HepG2 (cell line): ENCODE measurements at regions not wholly inside any gene's neighbourhood (a gene's known extent, or its start where the extent isn't known, plus 50 kb on each side); places are given as distances from the start of the nearest gene placed in this dataset.

Experiments
- ATAC-seq: fragments of 200-7000 bp; cut with Tn5 transposase; 3 replicates; pipeline ENCODE4 v1.9.1; 2020; ENCODE audit warnings: mild to moderate bottlenecking, moderate library complexity
- BruUV-seq: library from RNA; stranded (reverse); fragments of 400-500 nt; replicated peaks from 2 replicates; lab custom pipeline; 2021; lab: Mats Ljungman, UMichigan
- CTCF ChIA-PET: fragments of 300-600 bp; formaldehyde crosslinking; extraction: SDS; loops from one replicate; lab custom pipeline; 2021; ENCODE audit warnings: low total read pairs, inconsistent platforms, low intra/inter-chr PET ratio; lab: Yijun Ruan, JAX
- POLR2A ChIA-PET: fragments of 350-600 bp; sonication (Branson Sonifier 250); formaldehyde crosslinking; loops from one replicate; lab custom pipeline; 2020; ENCODE audit warnings: antibody characterized with exemption, inconsistent platforms; lab: Yijun Ruan, JAX
- DNase-seq: peaks from one replicate; pipeline ENCODE4 v3.0.0-alpha.2; 2015; ENCODE audit warnings: low spot score
- FAIRE-seq: peaks from 3 replicates; lab custom pipeline; 2011; peaks lifted over from hg19 to GRCh38; lab: Jason Lieb, UNC
- H2AFZ ChIP-seq: one replicate; pipeline ENCODE4 v1.6.1; 2011; ENCODE audit warnings: low read length, inconsistent platforms
- H3K27ac ChIP-seq: fragments of 300-600 bp; 3 replicates; pipeline ENCODE4 v1.8.0; 2011; ENCODE audit warnings: mixed run types, mild to moderate bottlenecking, mixed read lengths, low read length, inconsistent platforms; ENCODE audit not compliant: insufficient read depth; ENCODE audit errors: extremely low read length
- H3K27me3 ChIP-seq, 2 experiments: fragments of 200-600 bp in 1 of 2; 2 replicates in 1 of 2; 3 replicates in 1 of 2; pipeline versions ENCODE4 v1.6.0 to v1.8.0; 2011; ENCODE audit warnings: low read length in 2 of 2, mild to moderate bottlenecking in 2 of 2, moderate library complexity in 2 of 2, inconsistent platforms in 1 of 2; ENCODE audit not compliant: insufficient read depth in 2 of 2, control insufficient read depth in 1 of 2
- H3K36me3 ChIP-seq, 2 experiments: fragments of 200-600 bp in 1 of 2; replicated peaks in 1 of 2; 2 replicates in 1 of 2; 3 replicates in 1 of 2; pipeline versions ENCODE4 v1.5.1 to v1.8.0; 2011; ENCODE audit warnings: low read length in 2 of 2, inconsistent platforms in 1 of 2; ENCODE audit not compliant: insufficient read depth in 2 of 2, control insufficient read depth in 1 of 2
- H3K4me1 ChIP-seq: 2 replicates; pipeline ENCODE4 v1.5.1; 2012; ENCODE audit warnings: low read length, inconsistent platforms; ENCODE audit not compliant: insufficient read depth
- H3K4me2 ChIP-seq: 2 replicates; pipeline ENCODE4 v1.6.0; 2011; ENCODE audit warnings: low read depth, low read length, inconsistent platforms
- H3K4me3 ChIP-seq, 3 experiments: fragments of 200-600 bp in 1 of 3; sonication (generic), shearing (Covaris generic) in 1 of 3; replicated peaks in 1 of 3; 2 replicates each; pipeline ENCODE4 v1.5.1; 2011 to 2016; ENCODE audit warnings: low read length in 3 of 3, inconsistent platforms in 2 of 3, low read depth in 2 of 3, mild to moderate bottlenecking in 2 of 3, control low read depth in 1 of 3, mixed read lengths in 1 of 3; ENCODE audit not compliant: insufficient read depth in 1 of 3
- H3K79me2 ChIP-seq: one replicate; pipeline ENCODE4 v1.6.1; 2011; ENCODE audit warnings: low read length, inconsistent platforms; ENCODE audit not compliant: insufficient read depth
- H3K9ac ChIP-seq: 2 replicates; pipeline ENCODE4 v1.6.0; 2011; ENCODE audit warnings: mild to moderate bottlenecking, low read depth, low read length, inconsistent platforms; ENCODE audit not compliant: insufficient read depth
- H3K9me3 ChIP-seq: 2 replicates; pipeline ENCODE4 v1.5.1; 2012; ENCODE audit warnings: mild to moderate bottlenecking, low read length
- H4K20me1 ChIP-seq: 2 replicates; pipeline ENCODE4 v1.6.0; 2011; ENCODE audit warnings: inconsistent platforms, mild to moderate bottlenecking, low read length, moderate library complexity; ENCODE audit not compliant: insufficient read depth
- CENPBD1 ChIP-seq: sonication (generic); formaldehyde crosslinking; IDR thresholded peaks from 2 replicates; pipeline ENCODE4 v1.8.0; 2022; ENCODE audit warnings: missing genetic modification reagents, low read depth, mild to moderate bottlenecking, borderline replicate concordance
- KAT7 ChIP-seq: IDR thresholded peaks from 2 replicates; pipeline ENCODE4 v1.6.1; 2018; ENCODE audit warnings: borderline replicate concordance, missing compliant biosample characterization
- MZF1 ChIP-seq: sonication (generic); formaldehyde crosslinking; IDR thresholded peaks from 2 replicates; pipeline ENCODE4 v1.8.1; 2023; ENCODE audit warnings: mild to moderate bottlenecking, missing genetic modification reagents, borderline replicate concordance
- NCOA1 ChIP-seq: sonication (generic); formaldehyde crosslinking; IDR thresholded peaks from 2 replicates; pipeline ENCODE4 v1.9.0; 2021; ENCODE audit warnings: missing genetic modification reagents
- NFE2L1 ChIP-seq: sonication (generic); formaldehyde crosslinking; IDR thresholded peaks from 2 replicates; pipeline ENCODE4 v1.4.0; 2020; ENCODE audit warnings: missing genetic modification reagents, mild to moderate bottlenecking, borderline replicate concordance
- SP140L ChIP-seq: sonication (generic); formaldehyde crosslinking; IDR thresholded peaks from 2 replicates; pipeline ENCODE4 v1.4.0; 2020; ENCODE audit warnings: missing genetic modification reagents, borderline replicate concordance
- ZFP90 ChIP-seq: sonication (generic); formaldehyde crosslinking; IDR thresholded peaks from 2 replicates; pipeline ENCODE4 v1.8.0; 2022; ENCODE audit warnings: missing genetic modification reagents, mild to moderate bottlenecking, inconsistent platforms, borderline replicate concordance
- ZNF232 ChIP-seq: sonication (generic); formaldehyde crosslinking; IDR thresholded peaks from 2 replicates; pipeline ENCODE4 v1.4.0; 2020; ENCODE audit warnings: missing genetic modification reagents, borderline replicate concordance
- ZNF251 ChIP-seq: sonication (generic); formaldehyde crosslinking; IDR thresholded peaks from 2 replicates; pipeline ENCODE4 v1.9.0; 2021; ENCODE audit warnings: mild to moderate bottlenecking, missing genetic modification reagents
- ZNF280B ChIP-seq: sonication (generic); formaldehyde crosslinking; IDR thresholded peaks from 2 replicates; pipeline ENCODE4 v1.5.0; 2020; ENCODE audit warnings: missing genetic modification reagents, mild to moderate bottlenecking, borderline replicate concordance
- WGBS: methylation state at CpG from one replicate; pipeline ENCODE4 v1.1.6; 2017; ENCODE audit warnings: low lambda C conversion rate; 5-methylcytosine and 5-hydroxymethylcytosine counted together
- in situ Hi-C: cut with HindIII; loops from 2 replicates; pipeline ENCODE4 v1.10.0; 2017; ENCODE audit warnings: low pct_unique_long_range_greater_than_20kb; ENCODE audit not compliant: extremely low pct_ligation_motif_present
- intact Hi-C: fragments of 100-400 bp; cut with micrococcal nuclease; formaldehyde crosslinking; loops from one replicate; pipeline ENCODE4 v1.10.0; 2022; ENCODE audit not compliant: unreplicated experiment
- TF ChIP-seq, protein P1 (sequence below): sonication (generic); formaldehyde crosslinking; IDR thresholded peaks from 2 replicates; pipeline ENCODE4 v1.4.0; 2020; ENCODE audit warnings: missing genetic modification reagents

DNA sequence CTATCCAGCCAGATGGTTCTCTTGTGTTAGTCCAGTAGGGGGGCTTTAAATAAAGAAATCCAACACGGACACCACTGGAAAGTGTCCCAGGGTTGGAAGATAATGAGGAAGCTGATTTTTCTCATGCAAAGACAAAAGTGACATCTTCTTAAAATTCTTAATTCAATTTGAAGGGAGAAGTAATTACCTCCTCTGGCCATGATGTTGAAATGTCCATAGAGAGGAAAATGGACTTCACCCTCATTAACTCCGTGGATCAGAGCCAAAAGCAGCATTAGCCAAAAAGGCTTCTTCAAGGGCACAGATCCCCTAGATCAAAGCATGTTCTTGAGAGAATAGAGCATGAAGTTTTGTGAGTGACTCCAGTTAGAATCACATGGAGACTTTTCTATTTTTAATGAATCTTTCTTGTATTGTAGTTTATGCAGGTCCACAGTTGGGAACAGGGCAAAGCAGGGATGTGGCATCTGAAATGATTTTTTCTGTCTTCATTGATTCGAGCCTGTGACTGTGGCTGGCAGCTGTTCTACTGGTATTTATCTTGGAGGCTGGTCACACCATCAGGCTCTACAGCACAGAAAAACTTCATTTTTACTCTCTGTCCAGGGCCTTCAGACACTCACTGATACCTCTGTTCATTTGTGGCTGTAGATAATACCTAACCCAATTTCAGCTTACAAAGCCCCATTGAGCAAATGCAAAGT is 1002.5 kb downstream of the AACS start:
- H3K4me2 ChIP-seq = no peak overlapping the region
- DNase-seq = no peak
- H3K9me3 ChIP-seq = peaks cover 24% of the 10 kb centered on the region
- no peak overlapping the region for H2AFZ ChIP-seq
- in situ Hi-C loops (loop anchor here (10.0 kb wide), 1 partner anchor 1317 kb away; no protein-coding TSS in a partner anchor), intact Hi-C loops (loop anchor here (2.0 kb wide), 2 partner anchors 679 to 1313 kb away; no protein-coding TSS in a partner anchor)
- H3K4me1 ChIP-seq = no peaks in the 10 kb centered on the region
- ATAC-seq = no peak
- H3K9ac ChIP-seq = no peak overlapping the region
- CTCF ChIA-PET = no interaction called here
- WGBS = 0% methylated on average over 3 of the region's 3 CpGs
- no peaks in the 10 kb centered on the region for H3K79me2 ChIP-seq
- no peaks in the 10 kb centered on the region for H3K27me3 ChIP-seq
- no peak overlapping the region for H3K27ac ChIP-seq
- no peak for FAIRE-seq
- H4K20me1 ChIP-seq = no peaks in the 10 kb centered on the region
- no peak for TF ChIP-seq ZNF280B (CRISPR knock-in tag)
- TF ChIP-seq KAT7 (CRISPR knock-in tag) = no peak
- TF ChIP-seq NFE2L1 (CRISPR knock-in tag) = no peak
- TF ChIP-seq SP140L (CRISPR knock-in tag) = no peak
- TF ChIP-seq, protein P1, sequence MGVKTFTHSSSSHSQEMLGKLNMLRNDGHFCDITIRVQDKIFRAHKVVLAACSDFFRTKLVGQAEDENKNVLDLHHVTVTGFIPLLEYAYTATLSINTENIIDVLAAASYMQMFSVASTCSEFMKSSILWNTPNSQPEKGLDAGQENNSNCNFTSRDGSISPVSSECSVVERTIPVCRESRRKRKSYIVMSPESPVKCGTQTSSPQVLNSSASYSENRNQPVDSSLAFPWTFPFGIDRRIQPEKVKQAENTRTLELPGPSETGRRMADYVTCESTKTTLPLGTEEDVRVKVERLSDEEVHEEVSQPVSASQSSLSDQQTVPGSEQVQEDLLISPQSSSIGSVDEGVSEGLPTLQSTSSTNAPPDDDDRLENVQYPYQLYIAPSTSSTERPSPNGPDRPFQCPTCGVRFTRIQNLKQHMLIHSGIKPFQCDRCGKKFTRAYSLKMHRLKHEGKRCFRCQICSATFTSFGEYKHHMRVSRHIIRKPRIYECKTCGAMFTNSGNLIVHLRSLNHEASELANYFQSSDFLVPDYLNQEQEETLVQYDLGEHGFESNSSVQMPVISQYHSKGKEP (CRISPR knock-in tag) = no peak
- no peak for TF ChIP-seq ZFP90 (CRISPR knock-in tag)
- TF ChIP-seq ZNF251 (CRISPR knock-in tag) = no peak
- no peak for TF ChIP-seq NCOA1
- TF ChIP-seq CENPBD1 (CRISPR knock-in tag) = no peak
- TF ChIP-seq MZF1 = no peak
- TF ChIP-seq ZNF232 = no peak
- TF ChIP-seq, all 625 proteins: peak for 0
- no TSS peak for BruUV-seq
- POLR2A ChIA-PET = no interaction called here
- Histone ChIP-seq H3K4me3 (no peak overlapping the region), H3K36me3 (no peaks in the 10 kb centered on the region)
